H9 (cell line): ENCODE measurements at regions not wholly inside any gene's neighbourhood (a gene's known extent, or its start where the extent isn't known, plus 50 kb on each side); places are given as distances from the start of the nearest gene placed in this dataset.

Experiments
- DNase-seq: peaks from one replicate; pipeline ENCODE4 v3.0.0-alpha.2; 2017
- H2AFZ ChIP-seq: one replicate; pipeline ENCODE4 v1.6.1; 2013; ENCODE audit warnings: mild to moderate bottlenecking, low read length, control low read depth, moderate library complexity
- H2AK5ac ChIP-seq: 2 replicates; pipeline ENCODE4 v1.6.1; 2013; ENCODE audit warnings: low read length, control low read depth, mixed read lengths; ENCODE audit not compliant: insufficient read length
- H2BK120ac ChIP-seq: one replicate; pipeline ENCODE4 v1.6.1; 2013; ENCODE audit warnings: low read depth, mild to moderate bottlenecking, low read length, control low read depth, inconsistent platforms; ENCODE audit not compliant: poor library complexity, severe bottlenecking
- H2BK12ac ChIP-seq: 2 replicates; pipeline ENCODE4 v1.6.1; 2013; ENCODE audit warnings: low read length, control low read depth, mixed read lengths, low read depth; ENCODE audit not compliant: insufficient read length
- H2BK15ac ChIP-seq: 2 replicates; pipeline ENCODE4 v1.6.1; 2013; ENCODE audit warnings: low read depth, low read length, control low read depth
- H2BK20ac ChIP-seq: one replicate; pipeline ENCODE4 v1.6.1; 2013; ENCODE audit warnings: low read depth, mild to moderate bottlenecking, low read length, control low read depth, inconsistent platforms; ENCODE audit not compliant: poor library complexity, severe bottlenecking
- H2BK5ac ChIP-seq: 2 replicates; pipeline ENCODE4 v1.6.1; 2013; ENCODE audit warnings: low read length, control low read depth, mixed read lengths; ENCODE audit not compliant: insufficient read length
- H3K14ac ChIP-seq: 2 replicates; pipeline ENCODE4 v1.6.1; 2013; ENCODE audit warnings: low read length, control low read depth; ENCODE audit not compliant: insufficient read depth
- H3K18ac ChIP-seq: 2 replicates; pipeline ENCODE4 v1.6.1; 2013; ENCODE audit warnings: low read depth, mild to moderate bottlenecking, mixed read lengths, low read length, control low read depth; ENCODE audit not compliant: insufficient read length
- H3K23ac ChIP-seq: 2 replicates; pipeline ENCODE4 v1.6.1; 2013; ENCODE audit warnings: low read length, control low read depth, mixed read lengths, low read depth; ENCODE audit not compliant: insufficient read length
- H3K23me2 ChIP-seq: 2 replicates; pipeline ENCODE4 v1.6.1; 2013; ENCODE audit warnings: low read depth, mild to moderate bottlenecking, mixed read lengths, low read length, control low read depth; ENCODE audit not compliant: insufficient read length, poor library complexity, severe bottlenecking
- H3K27ac ChIP-seq: 2 replicates; pipeline ENCODE4 v1.5.1; 2013; ENCODE audit warnings: low read length, control low read depth, mixed read lengths, low read depth; ENCODE audit not compliant: insufficient read length
- H3K27me3 ChIP-seq: 2 replicates; pipeline ENCODE4 v1.6.1; 2013; ENCODE audit warnings: low read length, control low read depth, inconsistent platforms; ENCODE audit not compliant: insufficient read depth
- H3K4ac ChIP-seq: 2 replicates; pipeline ENCODE4 v1.6.1; 2013; ENCODE audit warnings: low read depth, mild to moderate bottlenecking, control low read depth, inconsistent platforms, low read length, moderate library complexity
- H3K4me1 ChIP-seq: 2 replicates; pipeline ENCODE4 v1.6.1; 2013; ENCODE audit warnings: low read length, control low read depth, inconsistent platforms; ENCODE audit not compliant: insufficient read depth
- H3K4me2 ChIP-seq: 2 replicates; pipeline ENCODE4 v1.6.1; 2013; ENCODE audit warnings: low read length, control low read depth, mixed read lengths; ENCODE audit not compliant: insufficient read length, insufficient read depth
- H3K56ac ChIP-seq: 2 replicates; pipeline ENCODE4 v1.6.1; 2013; ENCODE audit warnings: low read depth, mild to moderate bottlenecking, mixed read lengths, low read length, control low read depth; ENCODE audit not compliant: insufficient read length
- H3K79me1 ChIP-seq: 2 replicates; pipeline ENCODE4 v1.6.1; 2013; ENCODE audit warnings: low read depth, mild to moderate bottlenecking, moderate library complexity, low read length, control low read depth, inconsistent platforms; ENCODE audit not compliant: insufficient read depth, poor library complexity, severe bottlenecking
- H3K79me2 ChIP-seq: 2 replicates; pipeline ENCODE4 v1.6.1; 2013; ENCODE audit warnings: low read length, control low read depth, inconsistent platforms; ENCODE audit not compliant: insufficient read depth
- H3K9ac ChIP-seq: 2 replicates; pipeline ENCODE4 v1.6.1; 2013; ENCODE audit warnings: low read length, control low read depth, mixed read lengths; ENCODE audit not compliant: insufficient read length; ENCODE audit errors: extremely low read depth
- H3K9me3 ChIP-seq: one replicate; pipeline ENCODE4 v1.6.1; 2013; ENCODE audit warnings: low read depth, low read length, inconsistent platforms; ENCODE audit not compliant: control insufficient read depth
- H3T11ph ChIP-seq: one replicate; pipeline ENCODE4 v1.6.1; 2013; ENCODE audit warnings: mild to moderate bottlenecking, low read length, control low read depth, inconsistent platforms
- H4K20me1 ChIP-seq: one replicate; pipeline ENCODE4 v1.6.1; 2013; ENCODE audit not compliant: control insufficient read depth, insufficient read length, insufficient read depth
- H4K5ac ChIP-seq: 2 replicates; pipeline ENCODE4 v1.6.1; 2013; ENCODE audit warnings: low read depth, mild to moderate bottlenecking, mixed read lengths, low read length, control low read depth; ENCODE audit not compliant: insufficient read length
- H4K8ac ChIP-seq: replicated peaks from 2 replicates; pipeline ENCODE4 v1.6.1; 2013; ENCODE audit warnings: low read length, control low read depth, mixed read lengths, low read depth; ENCODE audit not compliant: insufficient read length
- H4K91ac ChIP-seq: 2 replicates; pipeline ENCODE4 v1.6.1; 2013; ENCODE audit warnings: low read depth, mild to moderate bottlenecking, moderate library complexity, mixed read lengths, low read length, control low read depth; ENCODE audit not compliant: insufficient read length
- H3K27ac Mint-ChIP-seq, 3 experiments: 2 replicates in 2 of 3; 3 replicates in 1 of 3; pipeline ENCODE4 v1.8.0; 2020 to 2021; ENCODE audit warnings: mixed read lengths in 3 of 3, mild to moderate bottlenecking in 1 of 3, moderate library complexity in 1 of 3
- H3K27me3 Mint-ChIP-seq: 2 replicates; pipeline ENCODE4 v1.8.0; 2021; ENCODE audit warnings: low read depth, mild to moderate bottlenecking, moderate library complexity, mixed read lengths
- H3K36me3 Mint-ChIP-seq, 3 experiments: 2 replicates in 2 of 3; 3 replicates in 1 of 3; pipeline ENCODE4 v1.8.0; 2020 to 2021; ENCODE audit warnings: low read depth in 3 of 3, mixed read lengths in 3 of 3; ENCODE audit not compliant: insufficient read depth in 1 of 3
- H3K4me1 Mint-ChIP-seq, 2 experiments: 2 replicates each; pipeline ENCODE4 v1.8.0; 2020; ENCODE audit warnings: mixed read lengths in 2 of 2
- H3K4me3 Mint-ChIP-seq, 2 experiments: 2 replicates in 1 of 2; 3 replicates in 1 of 2; pipeline ENCODE4 v1.8.0; 2020 to 2021; ENCODE audit warnings: mild to moderate bottlenecking in 2 of 2, mixed read lengths in 2 of 2, moderate library complexity in 1 of 2
- H3K9me3 Mint-ChIP-seq, 2 experiments: 2 replicates in 1 of 2; 3 replicates in 1 of 2; pipeline ENCODE4 v1.8.0; 2020; ENCODE audit warnings: mild to moderate bottlenecking in 2 of 2, mixed read lengths in 2 of 2, moderate library complexity in 1 of 2
- TF ChIP-seq, protein P1 (sequence below): fragments of 200-600 bp; sonication (generic); conservative IDR thresholded peaks from 3 replicates; pipeline ENCODE4 v1.8.0; 2021; ENCODE audit warnings: antibody characterized with exemption, mild to moderate bottlenecking

DNA sequence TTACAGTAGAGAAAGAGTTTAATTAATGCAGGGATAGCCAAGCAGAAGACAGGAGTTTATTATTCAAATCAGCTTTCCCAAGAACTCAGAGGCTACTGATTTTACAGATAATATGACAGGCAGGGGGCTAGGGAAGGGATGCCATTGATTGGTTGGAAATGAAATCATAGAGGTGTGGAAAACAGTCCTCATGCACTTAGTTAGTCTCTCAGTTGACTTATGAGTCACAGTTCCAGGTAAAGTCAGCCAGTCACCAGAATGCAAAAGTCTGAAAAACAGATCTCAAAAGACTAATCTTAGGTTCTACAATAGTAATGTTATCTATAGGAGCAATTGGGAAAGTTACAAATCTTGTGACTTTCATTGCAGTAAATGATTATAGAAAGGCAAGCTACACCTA is 676.4 kb upstream of the CHAC2 start:
- no peaks in the 10 kb centered on the region for H4K20me1 ChIP-seq
- H2AFZ ChIP-seq = no peak overlapping the region
- no peaks in the 10 kb centered on the region for H3K9me3 ChIP-seq
- H4K8ac ChIP-seq = no peak overlapping the region
- no peak overlapping the region for H3K23ac ChIP-seq
- H3K4me1 ChIP-seq = no peaks in the 10 kb centered on the region
- peaks cover 0 to 3% of the 10 kb centered on the region in 2 experiments; a peak in 1 of 5 replicates for H3K9me3 Mint-ChIP-seq
- no peak overlapping the region for H4K91ac ChIP-seq
- no peak overlapping the region for H4K5ac ChIP-seq
- H3K27ac ChIP-seq = no peak overlapping the region
- no peaks in the 10 kb centered on the region for H3K27me3 Mint-ChIP-seq
- H3K27me3 ChIP-seq = no peaks in the 10 kb centered on the region
- H3K27ac Mint-ChIP-seq = no peak overlapping the region
- no peak overlapping the region for H2BK12ac ChIP-seq
- TF ChIP-seq, protein P1, sequence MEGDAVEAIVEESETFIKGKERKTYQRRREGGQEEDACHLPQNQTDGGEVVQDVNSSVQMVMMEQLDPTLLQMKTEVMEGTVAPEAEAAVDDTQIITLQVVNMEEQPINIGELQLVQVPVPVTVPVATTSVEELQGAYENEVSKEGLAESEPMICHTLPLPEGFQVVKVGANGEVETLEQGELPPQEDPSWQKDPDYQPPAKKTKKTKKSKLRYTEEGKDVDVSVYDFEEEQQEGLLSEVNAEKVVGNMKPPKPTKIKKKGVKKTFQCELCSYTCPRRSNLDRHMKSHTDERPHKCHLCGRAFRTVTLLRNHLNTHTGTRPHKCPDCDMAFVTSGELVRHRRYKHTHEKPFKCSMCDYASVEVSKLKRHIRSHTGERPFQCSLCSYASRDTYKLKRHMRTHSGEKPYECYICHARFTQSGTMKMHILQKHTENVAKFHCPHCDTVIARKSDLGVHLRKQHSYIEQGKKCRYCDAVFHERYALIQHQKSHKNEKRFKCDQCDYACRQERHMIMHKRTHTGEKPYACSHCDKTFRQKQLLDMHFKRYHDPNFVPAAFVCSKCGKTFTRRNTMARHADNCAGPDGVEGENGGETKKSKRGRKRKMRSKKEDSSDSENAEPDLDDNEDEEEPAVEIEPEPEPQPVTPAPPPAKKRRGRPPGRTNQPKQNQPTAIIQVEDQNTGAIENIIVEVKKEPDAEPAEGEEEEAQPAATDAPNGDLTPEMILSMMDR = no peak
- H3K23me2 ChIP-seq = no peaks in the 10 kb centered on the region
- H2BK20ac ChIP-seq = no peak overlapping the region
- no peak overlapping the region for H3T11ph ChIP-seq
- no peak overlapping the region for H2BK120ac ChIP-seq
- no peak overlapping the region for H3K4ac ChIP-seq
- H3K36me3 Mint-ChIP-seq = peaks cover 0 to 8% (median 2%) of the 10 kb centered on the region in 3 experiments; a peak in 4 of 7 replicates
- no peak overlapping the region for H3K4me2 ChIP-seq
- H3K4me3 Mint-ChIP-seq = no peak overlapping the region
- no peak overlapping the region for H3K18ac ChIP-seq
- no peaks in the 10 kb centered on the region for H3K79me1 ChIP-seq
- peaks cover 21 to 23% of the 10 kb centered on the region in 2 experiments for H3K4me1 Mint-ChIP-seq
- no peak overlapping the region for H2AK5ac ChIP-seq
- no peak for DNase-seq
- no peak overlapping the region for H3K14ac ChIP-seq
- no peak overlapping the region for H3K9ac ChIP-seq
- no peak overlapping the region for H3K56ac ChIP-seq
- H2BK15ac ChIP-seq = no peak overlapping the region
- H3K79me2 ChIP-seq = no peaks in the 10 kb centered on the region
- H2BK5ac ChIP-seq = no peak overlapping the region
